ENCODE measurements at regions not wholly inside any gene's neighbourhood (a gene's known extent, or its start where the extent isn't known, plus 50 kb on each side); places are given as distances from the start of the nearest gene placed in this dataset.

DNA sequence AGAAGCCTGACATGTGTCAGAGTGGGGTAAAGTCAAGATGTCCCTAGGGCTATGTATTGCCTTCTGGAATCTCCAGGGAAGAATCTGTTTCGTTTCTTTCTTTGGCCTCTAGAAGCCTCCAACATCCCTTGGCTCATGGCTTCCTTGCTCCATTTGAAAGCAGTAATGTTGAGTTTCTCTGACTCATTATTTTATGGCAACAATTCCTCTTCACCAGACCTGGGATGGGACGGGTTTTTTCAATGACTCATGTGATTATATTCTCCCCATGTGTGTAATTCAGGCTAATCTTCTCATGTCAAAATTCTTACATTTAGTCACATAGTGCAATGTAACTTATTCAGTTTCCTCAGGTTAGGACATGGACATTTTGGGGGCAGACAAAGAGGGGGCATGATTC lies 1038.6 kb downstream of the CBLN2 start:
- POLR2A ChIA-PET (ENCODE audit: low non-redundant PET), result no interaction called here
- CTCF ChIA-PET, result no interaction called here
- TF ChIP-seq, protein P1, sequence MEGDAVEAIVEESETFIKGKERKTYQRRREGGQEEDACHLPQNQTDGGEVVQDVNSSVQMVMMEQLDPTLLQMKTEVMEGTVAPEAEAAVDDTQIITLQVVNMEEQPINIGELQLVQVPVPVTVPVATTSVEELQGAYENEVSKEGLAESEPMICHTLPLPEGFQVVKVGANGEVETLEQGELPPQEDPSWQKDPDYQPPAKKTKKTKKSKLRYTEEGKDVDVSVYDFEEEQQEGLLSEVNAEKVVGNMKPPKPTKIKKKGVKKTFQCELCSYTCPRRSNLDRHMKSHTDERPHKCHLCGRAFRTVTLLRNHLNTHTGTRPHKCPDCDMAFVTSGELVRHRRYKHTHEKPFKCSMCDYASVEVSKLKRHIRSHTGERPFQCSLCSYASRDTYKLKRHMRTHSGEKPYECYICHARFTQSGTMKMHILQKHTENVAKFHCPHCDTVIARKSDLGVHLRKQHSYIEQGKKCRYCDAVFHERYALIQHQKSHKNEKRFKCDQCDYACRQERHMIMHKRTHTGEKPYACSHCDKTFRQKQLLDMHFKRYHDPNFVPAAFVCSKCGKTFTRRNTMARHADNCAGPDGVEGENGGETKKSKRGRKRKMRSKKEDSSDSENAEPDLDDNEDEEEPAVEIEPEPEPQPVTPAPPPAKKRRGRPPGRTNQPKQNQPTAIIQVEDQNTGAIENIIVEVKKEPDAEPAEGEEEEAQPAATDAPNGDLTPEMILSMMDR (conservative IDR thresholded peaks at IDR 0.05; ENCODE audit: low read depth), result no peak

DNA sequence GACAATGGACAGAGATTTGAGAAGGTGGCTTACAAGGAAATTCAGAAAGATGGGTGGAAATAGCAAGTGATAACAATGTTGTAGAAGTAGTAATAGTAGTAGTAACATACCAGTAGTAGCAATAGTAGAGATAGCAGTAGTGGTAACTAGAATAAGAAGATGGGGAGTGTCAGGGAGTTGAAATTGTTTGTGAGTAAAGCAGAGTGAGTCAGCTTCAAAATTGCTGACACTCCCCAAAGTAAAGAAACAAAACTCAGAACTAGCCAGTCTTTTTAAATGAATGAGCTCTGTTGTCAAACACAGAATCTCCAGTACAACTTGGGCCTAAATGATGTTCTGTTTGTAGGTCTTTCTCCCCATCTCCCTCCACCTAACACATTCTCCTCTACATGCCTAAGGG lies 1040.9 kb downstream of the CBLN2 start:
- ChIA-PET CTCF (no interaction called here), POLR2A (ENCODE audit: low non-redundant PET) (no interaction called here)
- H3K27ac ChIP-seq, result no peak overlapping the region
- TF ChIP-seq, protein P1 (conservative IDR thresholded peaks at IDR 0.05; ENCODE audit: low read depth), result no peak
- no peak for DNase-seq (ENCODE audit: low spot score)

More for the DNA sequence above, 1038.6 kb downstream of the CBLN2 start:
- DNase-seq (ENCODE audit: low spot score), result no peak
- no peak overlapping the region for H3K27ac ChIP-seq

- TF ChIP-seq, protein P1 (conservative IDR thresholded peaks at IDR 0.05; ENCODE audit: low read depth), result no peak
- ChIA-PET POLR2A (ENCODE audit: low non-redundant PET) (no interaction called here), CTCF (no interaction called here)
- DNase-seq (ENCODE audit: low spot score), result no peak
- H3K27ac ChIP-seq, result no peak overlapping the region
These were observed 1058.5 kb downstream of the CBLN2 start for GRCh38 chr18:71485611-71486010.

GRCh38 chr18:71471963-71472725 lies 1072.0 kb downstream of the CBLN2 start:
- no peak overlapping the region for H3K27ac ChIP-seq
- ChIA-PET POLR2A (ENCODE audit: low non-redundant PET) (no interaction called here), CTCF (no interaction called here)
- TF ChIP-seq, protein P1 (conservative IDR thresholded peaks at IDR 0.05; ENCODE audit: low read depth), result no peak
- no peak for DNase-seq (ENCODE audit: low spot score)

GRCh38 chr18:71456206-71456605 lies 1087.9 kb downstream of the CBLN2 start:
- TF ChIP-seq, protein P1 (conservative IDR thresholded peaks at IDR 0.05; ENCODE audit: low read depth), result no peak
- CTCF ChIA-PET, result no interaction called here
- no peak overlapping the region for H3K27ac ChIP-seq
- no peak for DNase-seq (ENCODE audit: low spot score)
- POLR2A ChIA-PET (ENCODE audit: low non-redundant PET), result no interaction called here

- POLR2A ChIA-PET (ENCODE audit: low non-redundant PET), result no interaction called here
These were observed 1093.9 kb downstream of the CBLN2 start for GRCh38 chr18:71450257-71450656.

More at GRCh38 chr18:71450257-71450656, 1093.9 kb downstream of the CBLN2 start:
- CTCF ChIA-PET, result no interaction called here
- TF ChIP-seq, protein P1 (conservative IDR thresholded peaks at IDR 0.05; ENCODE audit: low read depth), result no peak
- no peak overlapping the region for H3K27ac ChIP-seq
- DNase-seq (ENCODE audit: low spot score), result no peak
